ENCODE measurements at regions not wholly inside any gene's neighbourhood (a gene's known extent, or its start where the extent isn't known, plus 50 kb on each side); places are given as distances from the start of the nearest gene placed in this dataset.

GRCh38 chr14:99003646-99004045 lies 268.4 kb downstream of the BCL11B start:
- Histone ChIP-seq H3K27me3 (ENCODE audit: control insufficient read depth in 3 of 3, insufficient read depth in 3 of 3, low read length in 3 of 3) (no peaks in the 10 kb centered on the region), H3K9me3 (ENCODE audit: control insufficient read depth in 2 of 2, insufficient read depth in 1 of 2, low read depth in 1 of 2, low read length in 1 of 2) (no peaks in the 10 kb centered on the region), H3K36me3 (ENCODE audit: control insufficient read depth in 3 of 3, insufficient read depth in 2 of 3, low read depth in 1 of 3, low read length in 3 of 3) (no peaks in the 10 kb centered on the region), H3K27ac (ENCODE audit: low read depth in 1 of 3, low read length in 2 of 3) (no peak overlapping the region), H3K4me1 (ENCODE audit: control insufficient read depth in 3 of 3, insufficient read depth in 2 of 3, low read depth in 1 of 3, low read length in 2 of 3) (no peaks in the 10 kb centered on the region), H3K4me3 (ENCODE audit: low read depth in 1 of 3, low read length in 3 of 3) (no peak overlapping the region)
- DNase-seq (no peak), FAIRE-seq (no peak)

- no peak for FAIRE-seq
- H3K9me3 ChIP-seq (ENCODE audit: control insufficient read depth in 2 of 2, insufficient read depth in 1 of 2, low read depth in 1 of 2, low read length in 1 of 2) = no peaks in the 10 kb centered on the region
- no peaks in the 10 kb centered on the region for H3K4me1 ChIP-seq (ENCODE audit: control insufficient read depth in 3 of 3, insufficient read depth in 2 of 3, low read depth in 1 of 3, low read length in 2 of 3)
- no peak overlapping the region for H3K4me3 ChIP-seq (ENCODE audit: low read depth in 1 of 3, low read length in 3 of 3)
- DNase-seq = no peak
- no peaks in the 10 kb centered on the region for H3K36me3 ChIP-seq (ENCODE audit: control insufficient read depth in 3 of 3, insufficient read depth in 2 of 3, low read depth in 1 of 3, low read length in 3 of 3)
- H3K27ac ChIP-seq (ENCODE audit: low read depth in 1 of 3, low read length in 2 of 3) = no peak overlapping the region
- 55 to 72% (median 61%) methylated on average over 3 of the region's 3 CpGs for WGBS, 3 donors
- no peaks in the 10 kb centered on the region for H3K27me3 ChIP-seq (ENCODE audit: control insufficient read depth in 3 of 3, insufficient read depth in 3 of 3, low read length in 3 of 3)
Observed at GRCh38 chr14:99004112-99004511, 267.9 kb downstream of the BCL11B start.

- DNase-seq (no peak), FAIRE-seq (no peak)
- Histone ChIP-seq H3K9me3 (ENCODE audit: control insufficient read depth in 2 of 2, insufficient read depth in 1 of 2, low read depth in 1 of 2, low read length in 1 of 2) (no peaks in the 10 kb centered on the region), H3K27me3 (ENCODE audit: control insufficient read depth in 3 of 3, insufficient read depth in 3 of 3, low read length in 3 of 3) (no peaks in the 10 kb centered on the region), H3K4me1 (ENCODE audit: control insufficient read depth in 3 of 3, insufficient read depth in 2 of 3, low read depth in 1 of 3, low read length in 2 of 3) (no peaks in the 10 kb centered on the region), H3K36me3 (ENCODE audit: control insufficient read depth in 3 of 3, insufficient read depth in 2 of 3, low read depth in 1 of 3, low read length in 3 of 3) (no peaks in the 10 kb centered on the region), H3K4me3 (ENCODE audit: low read depth in 1 of 3, low read length in 3 of 3) (no peak overlapping the region), H3K27ac (ENCODE audit: low read depth in 1 of 3, low read length in 2 of 3) (no peak overlapping the region)
- WGBS, 3 donors = 67 to 98% (median 87%) methylated on average over 5 of the region's 5 CpGs
Observed at GRCh38 chr14:99006276-99006675, 265.7 kb downstream of the BCL11B start.

GRCh38 chr14:99007795-99008194 lies 264.2 kb downstream of the BCL11B start:
- Histone ChIP-seq H3K9me3 (ENCODE audit: control insufficient read depth in 2 of 2, insufficient read depth in 1 of 2, low read depth in 1 of 2, low read length in 1 of 2) (no peaks in the 10 kb centered on the region), H3K4me1 (ENCODE audit: control insufficient read depth in 3 of 3, insufficient read depth in 2 of 3, low read depth in 1 of 3, low read length in 2 of 3) (no peaks in the 10 kb centered on the region), H3K36me3 (ENCODE audit: control insufficient read depth in 3 of 3, insufficient read depth in 2 of 3, low read depth in 1 of 3, low read length in 3 of 3) (no peaks in the 10 kb centered on the region), H3K27ac (ENCODE audit: low read depth in 1 of 3, low read length in 2 of 3) (no peak overlapping the region), H3K4me3 (ENCODE audit: low read depth in 1 of 3, low read length in 3 of 3) (no peak overlapping the region), H3K27me3 (ENCODE audit: control insufficient read depth in 3 of 3, insufficient read depth in 3 of 3, low read length in 3 of 3) (no peaks in the 10 kb centered on the region)
- DNase-seq = no peak
- no peak for FAIRE-seq
- WGBS, 3 donors = 94 to 96% (median 95%) methylated on average over 7 of the region's 7 CpGs

DNA sequence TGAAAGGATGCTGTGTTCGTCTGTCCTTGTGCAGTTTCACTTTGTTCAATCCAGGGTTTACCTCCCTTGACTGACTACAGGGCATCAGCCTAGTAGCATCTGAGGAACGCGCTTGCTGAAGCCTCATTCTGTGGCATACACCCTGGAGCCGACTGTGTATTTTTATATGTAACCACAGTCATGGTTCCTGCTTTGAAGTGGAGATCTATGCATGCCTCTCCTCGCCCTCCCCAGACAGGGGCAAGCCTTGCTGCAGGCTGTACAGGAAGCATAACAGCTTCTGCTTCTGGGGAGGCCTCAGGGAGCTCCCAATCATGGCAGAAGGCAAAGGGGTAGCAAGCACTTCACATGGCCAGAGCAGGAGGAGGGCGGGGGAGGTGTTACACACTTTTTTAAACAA lies 262.1 kb downstream of the BCL11B start:
- no peaks in the 10 kb centered on the region for H3K27me3 ChIP-seq (ENCODE audit: control insufficient read depth in 3 of 3, insufficient read depth in 3 of 3, low read length in 3 of 3)
- no peaks in the 10 kb centered on the region for H3K9me3 ChIP-seq (ENCODE audit: control insufficient read depth in 2 of 2, insufficient read depth in 1 of 2, low read depth in 1 of 2, low read length in 1 of 2)
- DNase-seq (no peak), FAIRE-seq (no peak)
- no peaks in the 10 kb centered on the region for H3K36me3 ChIP-seq (ENCODE audit: control insufficient read depth in 3 of 3, insufficient read depth in 2 of 3, low read depth in 1 of 3, low read length in 3 of 3)
- H3K4me3 ChIP-seq (ENCODE audit: low read depth in 1 of 3, low read length in 3 of 3) = no peak overlapping the region
- 85 to 89% (median 85%) methylated on average over 6 of the region's 6 CpGs for WGBS, 3 donors
- no peak overlapping the region for H3K27ac ChIP-seq (ENCODE audit: low read depth in 1 of 3, low read length in 2 of 3)
- H3K4me1 ChIP-seq (ENCODE audit: control insufficient read depth in 3 of 3, insufficient read depth in 2 of 3, low read depth in 1 of 3, low read length in 2 of 3) = no peaks in the 10 kb centered on the region

GRCh38 chr14:99011385-99011784 lies 260.6 kb downstream of the BCL11B start:
- Histone ChIP-seq H3K9me3 (ENCODE audit: control insufficient read depth in 2 of 2, insufficient read depth in 1 of 2, low read depth in 1 of 2, low read length in 1 of 2) (no peaks in the 10 kb centered on the region), H3K27ac (ENCODE audit: low read depth in 1 of 3, low read length in 2 of 3) (no peak overlapping the region), H3K36me3 (ENCODE audit: control insufficient read depth in 3 of 3, insufficient read depth in 2 of 3, low read depth in 1 of 3, low read length in 3 of 3) (no peaks in the 10 kb centered on the region), H3K4me1 (ENCODE audit: control insufficient read depth in 3 of 3, insufficient read depth in 2 of 3, low read depth in 1 of 3, low read length in 2 of 3) (no peaks in the 10 kb centered on the region), H3K27me3 (ENCODE audit: control insufficient read depth in 3 of 3, insufficient read depth in 3 of 3, low read length in 3 of 3) (no peaks in the 10 kb centered on the region), H3K4me3 (ENCODE audit: low read depth in 1 of 3, low read length in 3 of 3) (no peak overlapping the region)
- 89 to 98% (median 97%) methylated on average over 6 of the region's 6 CpGs for WGBS, 3 donors
- DNase-seq (no peak), FAIRE-seq (no peak)

DNA sequence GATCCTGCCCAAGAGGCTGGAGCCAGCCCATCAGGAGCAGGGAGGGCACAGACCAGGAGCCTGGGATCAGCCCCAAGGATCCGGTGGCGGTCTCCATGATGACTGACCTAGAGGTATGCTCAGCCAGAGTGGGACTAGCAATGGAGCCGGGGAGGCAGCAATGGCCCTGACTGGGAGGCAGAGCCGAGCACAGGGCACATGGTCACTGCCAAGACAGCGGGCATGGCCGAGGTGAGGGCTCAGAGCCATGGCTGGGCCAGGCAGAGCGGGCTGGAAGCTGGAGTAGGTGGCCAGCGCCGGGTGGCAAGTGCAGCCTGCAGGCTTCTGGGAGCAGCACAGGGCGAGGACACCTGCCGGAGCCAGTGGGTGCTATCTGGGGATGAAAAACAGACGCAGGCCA lies 259.3 kb downstream of the BCL11B start:
- FAIRE-seq = no peak
- 87 to 93% (median 92%) methylated on average over 12 of the region's 12 CpGs for WGBS, 3 donors
- no peak for DNase-seq
- Histone ChIP-seq H3K4me1 (ENCODE audit: control insufficient read depth in 3 of 3, insufficient read depth in 2 of 3, low read depth in 1 of 3, low read length in 2 of 3) (no peaks in the 10 kb centered on the region), H3K27ac (ENCODE audit: low read depth in 1 of 3, low read length in 2 of 3) (no peak overlapping the region), H3K27me3 (ENCODE audit: control insufficient read depth in 3 of 3, insufficient read depth in 3 of 3, low read length in 3 of 3) (no peaks in the 10 kb centered on the region), H3K36me3 (ENCODE audit: control insufficient read depth in 3 of 3, insufficient read depth in 2 of 3, low read depth in 1 of 3, low read length in 3 of 3) (no peaks in the 10 kb centered on the region), H3K9me3 (ENCODE audit: control insufficient read depth in 2 of 2, insufficient read depth in 1 of 2, low read depth in 1 of 2, low read length in 1 of 2) (no peaks in the 10 kb centered on the region), H3K4me3 (ENCODE audit: low read depth in 1 of 3, low read length in 3 of 3) (no peak overlapping the region)

DNA sequence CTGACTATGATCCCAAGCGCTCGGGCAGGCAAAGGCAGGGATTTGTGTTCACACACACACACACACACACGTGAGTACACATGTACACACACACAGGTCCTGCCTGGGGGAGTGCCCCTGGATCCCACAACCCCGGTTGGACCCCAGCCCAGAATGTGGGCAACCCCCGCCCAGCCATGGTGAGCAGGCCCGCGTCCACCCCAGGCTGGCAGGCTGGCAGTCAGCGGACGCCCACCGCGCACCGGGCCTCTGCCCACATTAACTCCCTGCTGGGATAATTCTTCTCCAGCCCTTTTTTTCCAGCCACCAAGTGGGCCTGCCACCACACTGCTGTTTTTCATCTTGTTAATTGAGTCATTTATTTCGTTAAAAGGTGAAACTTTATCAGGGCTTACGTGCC lies 256.2 kb downstream of the BCL11B start:
- 84 to 87% (median 86%) methylated on average over 14 of the region's 14 CpGs for WGBS, 3 donors
- no peaks in the 10 kb centered on the region for H3K27me3 ChIP-seq (ENCODE audit: control insufficient read depth in 3 of 3, insufficient read depth in 3 of 3, low read length in 3 of 3)
- DNase-seq (no peak), FAIRE-seq (no peak)
- no peak overlapping the region for H3K4me3 ChIP-seq (ENCODE audit: low read depth in 1 of 3, low read length in 3 of 3)
- no peaks in the 10 kb centered on the region for H3K9me3 ChIP-seq (ENCODE audit: control insufficient read depth in 2 of 2, insufficient read depth in 1 of 2, low read depth in 1 of 2, low read length in 1 of 2)
- H3K36me3 ChIP-seq (ENCODE audit: control insufficient read depth in 3 of 3, insufficient read depth in 2 of 3, low read depth in 1 of 3, low read length in 3 of 3) = no peaks in the 10 kb centered on the region
- peaks cover 0 to 2% (median 0%) of the 10 kb centered on the region in 3 donors for H3K4me1 ChIP-seq (ENCODE audit: control insufficient read depth in 3 of 3, insufficient read depth in 2 of 3, low read depth in 1 of 3, low read length in 2 of 3)
- no peak overlapping the region for H3K27ac ChIP-seq (ENCODE audit: low read depth in 1 of 3, low read length in 2 of 3)

DNA sequence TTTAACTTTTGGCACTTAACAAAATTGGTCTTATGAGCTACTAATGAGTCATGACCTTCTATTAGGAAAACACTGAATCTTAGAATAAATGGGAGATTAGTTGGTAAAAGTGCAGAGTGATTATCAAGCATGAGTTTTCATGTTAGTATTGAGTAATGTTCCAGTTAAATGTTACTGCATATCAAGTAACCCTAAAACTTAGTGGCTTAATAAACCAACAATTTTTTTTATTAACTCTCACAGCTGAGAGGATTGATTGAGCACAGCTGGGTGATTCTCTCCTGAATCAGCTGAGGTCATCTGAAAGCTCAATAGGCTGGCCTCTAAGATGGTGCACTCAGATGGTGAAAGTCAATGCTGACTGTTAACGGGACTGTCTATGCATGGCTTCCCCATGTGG lies 248.6 kb downstream of the BCL11B start:
- WGBS, 3 donors = 41 to 53% (median 46%) methylated on average over 1 of the region's 1 CpG
- H3K4me1 ChIP-seq (ENCODE audit: control insufficient read depth in 3 of 3, insufficient read depth in 2 of 3, low read depth in 1 of 3, low read length in 2 of 3) = peaks cover 0 to 2% (median 0%) of the 10 kb centered on the region in 3 donors
- peaks cover 0 to 5% of the 10 kb centered on the region in 2 donors for H3K9me3 ChIP-seq (ENCODE audit: control insufficient read depth in 2 of 2, insufficient read depth in 1 of 2, low read depth in 1 of 2, low read length in 1 of 2)
- no peak overlapping the region for H3K4me3 ChIP-seq (ENCODE audit: low read depth in 1 of 3, low read length in 3 of 3)
- FAIRE-seq (no peak), DNase-seq (no peak)
- H3K36me3 ChIP-seq (ENCODE audit: control insufficient read depth in 3 of 3, insufficient read depth in 2 of 3, low read depth in 1 of 3, low read length in 3 of 3) = no peaks in the 10 kb centered on the region
- no peak overlapping the region for H3K27ac ChIP-seq (ENCODE audit: low read depth in 1 of 3, low read length in 2 of 3)
- H3K27me3 ChIP-seq (ENCODE audit: control insufficient read depth in 3 of 3, insufficient read depth in 3 of 3, low read length in 3 of 3) = no peaks in the 10 kb centered on the region
